H7 (cell line): ENCODE measurements at regions not wholly inside any gene's neighbourhood (a gene's known extent, or its start where the extent isn't known, plus 50 kb on each side); places are given as distances from the start of the nearest gene placed in this dataset.
"Not testable (repeated sequence)": the region's sequence is repeated elsewhere in the genome, so short reads cannot be mapped to it uniquely, and the experiment has no call there.

Experiments used
- DNase-seq: peaks from one replicate; pipeline ENCODE4 v3.0.0; 2012
- H3K27me3 ChIP-seq: 2 replicates; pipeline ENCODE4 v1.6.0; 2011; ENCODE audit warnings: mild to moderate bottlenecking, low read length; ENCODE audit not compliant: control insufficient read depth, insufficient read depth
- H3K36me3 ChIP-seq: replicated peaks from 2 replicates; pipeline ENCODE4 v1.5.1; 2011; ENCODE audit warnings: low read length; ENCODE audit not compliant: control insufficient read depth, insufficient read depth
- H3K4me3 ChIP-seq: 2 replicates; pipeline ENCODE4 v1.5.1; 2011; ENCODE audit warnings: low read depth, mild to moderate bottlenecking, control low read depth, low read length, moderate library complexity; ENCODE audit not compliant: insufficient read depth

DNA sequence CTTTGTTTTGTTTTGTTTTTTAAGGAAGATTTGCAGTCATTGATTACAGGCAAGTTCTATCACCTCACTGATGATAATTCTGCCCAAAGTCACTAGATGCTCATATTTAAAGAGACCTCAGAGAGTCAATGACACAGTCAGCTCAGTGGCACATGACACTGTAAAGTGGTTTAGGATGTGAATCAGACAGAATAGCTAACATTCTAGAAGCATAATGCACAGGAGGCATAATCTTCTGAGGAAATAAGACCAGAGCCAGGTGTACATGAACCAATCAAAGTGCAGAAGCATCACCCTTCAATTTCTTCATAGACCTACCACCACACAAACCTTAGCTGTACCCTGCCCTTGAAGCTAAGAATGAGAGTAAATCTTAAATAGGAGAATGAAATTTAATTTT lies 268.5 kb downstream of the BRINP2 start:
- H3K27me3 ChIP-seq = no peaks in the 10 kb centered on the region; the same call in 1 of the 2 replicates
- no peak for DNase-seq
- no peaks in the 10 kb centered on the region for H3K36me3 ChIP-seq
- no peak overlapping the region for H3K4me3 ChIP-seq

DNA sequence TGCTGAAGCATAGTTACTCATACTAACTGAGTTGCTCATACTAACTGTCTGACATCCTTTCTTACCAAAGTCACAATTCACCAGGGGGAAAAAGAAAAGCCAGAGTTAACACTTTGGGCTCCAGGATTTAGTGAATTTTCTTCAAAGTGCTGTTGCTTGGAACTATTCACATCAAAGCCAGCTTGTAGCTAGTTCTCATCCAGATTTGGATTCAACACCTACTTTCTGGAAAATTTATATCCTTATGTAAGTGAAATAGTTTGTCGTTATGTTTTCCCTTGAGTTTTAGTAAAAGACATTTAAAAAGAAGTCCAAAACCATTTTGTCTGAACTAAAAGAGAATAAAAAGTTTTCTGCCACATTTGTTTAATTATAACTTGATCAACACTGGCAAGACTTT lies 264.6 kb downstream of the BRINP2 start:
- no peak overlapping the region for H3K4me3 ChIP-seq
- DNase-seq = no peak
- no peaks in the 10 kb centered on the region for H3K36me3 ChIP-seq
- no peaks in the 10 kb centered on the region for H3K27me3 ChIP-seq

DNA sequence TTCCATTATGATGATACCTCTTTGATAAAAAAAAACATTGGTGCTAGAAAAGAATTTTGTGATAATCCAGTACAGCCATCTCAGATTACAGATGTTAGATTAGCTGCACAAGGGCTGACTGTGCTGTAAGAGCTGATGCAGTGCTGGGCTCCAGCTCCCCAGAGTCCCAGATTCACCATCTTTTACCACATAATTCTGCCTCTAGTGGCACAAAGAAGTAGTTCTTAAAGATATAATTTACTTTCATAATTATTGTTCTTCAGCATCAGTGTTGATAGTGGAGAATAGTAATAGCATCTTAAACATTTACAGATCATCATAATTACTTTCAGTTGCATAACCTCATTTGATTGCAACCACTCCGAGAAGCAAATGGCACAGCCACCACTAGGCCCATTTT lies 262.1 kb downstream of the BRINP2 start:
- no peak for DNase-seq
- Histone ChIP-seq H3K27me3 (no peaks in the 10 kb centered on the region), H3K36me3 (no peaks in the 10 kb centered on the region), H3K4me3 (no peak overlapping the region)

DNA sequence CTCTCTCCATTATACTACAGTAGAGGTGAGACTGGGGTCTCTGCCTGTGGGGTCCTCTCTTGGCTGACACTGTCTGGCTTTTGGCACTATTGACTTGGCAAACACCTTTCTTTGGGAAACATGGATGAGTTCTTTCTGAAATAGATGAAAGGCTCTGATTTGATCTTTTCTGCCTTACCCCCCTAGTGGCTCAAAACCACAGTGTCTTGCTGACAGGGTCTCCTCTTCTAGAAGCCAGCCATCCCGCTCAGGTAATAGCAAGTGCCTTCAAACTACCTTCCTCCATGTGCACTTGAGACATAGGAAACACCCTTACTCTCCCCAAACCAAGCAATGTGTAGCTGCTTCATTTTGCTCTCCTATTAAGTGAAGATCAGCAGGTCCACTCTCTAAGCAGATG lies 260.4 kb downstream of the BRINP2 start:
- no peak for DNase-seq
- Histone ChIP-seq H3K4me3 (no peak overlapping the region), H3K36me3 (no peaks in the 10 kb centered on the region), H3K27me3 (no peaks in the 10 kb centered on the region)

DNA sequence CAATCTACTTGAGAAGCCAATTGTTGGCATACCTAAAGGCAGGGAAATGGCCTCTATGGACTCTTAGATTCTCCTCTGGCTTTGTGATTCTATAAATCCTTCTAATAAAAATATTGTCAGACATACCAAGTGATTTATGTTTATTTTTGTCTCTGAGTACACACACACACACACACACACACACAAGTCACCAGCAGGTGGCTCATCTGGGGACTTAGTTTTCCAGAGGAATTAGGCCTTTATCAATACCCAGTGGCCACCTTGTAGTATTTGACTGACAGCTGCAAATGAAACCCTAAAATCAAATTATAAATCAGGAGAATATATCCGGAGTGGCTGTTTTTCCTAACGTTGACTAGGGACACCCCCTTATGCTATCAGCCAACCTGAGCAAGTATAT lies 258.5 kb downstream of the BRINP2 start:
- H3K36me3 ChIP-seq = no peaks in the 10 kb centered on the region
- H3K27me3 ChIP-seq = no peaks in the 10 kb centered on the region
- H3K4me3 ChIP-seq = no peak overlapping the region
- DNase-seq = no peak

DNA sequence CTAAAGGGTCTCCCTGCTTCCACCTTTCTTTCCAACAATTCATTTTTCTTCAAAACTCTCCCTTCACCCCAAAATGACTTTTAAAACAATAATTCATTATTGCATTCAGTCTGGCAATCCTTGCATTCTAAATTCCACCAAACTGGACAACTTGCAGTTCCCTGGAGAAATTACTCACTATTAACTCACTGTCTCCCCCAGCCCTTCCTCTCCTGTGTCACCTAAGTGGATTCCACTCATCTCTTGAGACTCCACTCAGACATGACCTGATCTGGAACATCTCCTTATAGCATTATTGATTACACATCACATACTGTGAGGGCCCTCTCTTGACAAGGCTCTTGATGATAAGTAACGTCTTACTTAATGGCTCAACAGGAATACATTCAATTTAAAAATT lies 257.1 kb downstream of the BRINP2 start:
- DNase-seq = no peak
- H3K27me3 ChIP-seq = no peaks in the 10 kb centered on the region
- H3K36me3 ChIP-seq = no peaks in the 10 kb centered on the region
- no peak overlapping the region for H3K4me3 ChIP-seq

DNA sequence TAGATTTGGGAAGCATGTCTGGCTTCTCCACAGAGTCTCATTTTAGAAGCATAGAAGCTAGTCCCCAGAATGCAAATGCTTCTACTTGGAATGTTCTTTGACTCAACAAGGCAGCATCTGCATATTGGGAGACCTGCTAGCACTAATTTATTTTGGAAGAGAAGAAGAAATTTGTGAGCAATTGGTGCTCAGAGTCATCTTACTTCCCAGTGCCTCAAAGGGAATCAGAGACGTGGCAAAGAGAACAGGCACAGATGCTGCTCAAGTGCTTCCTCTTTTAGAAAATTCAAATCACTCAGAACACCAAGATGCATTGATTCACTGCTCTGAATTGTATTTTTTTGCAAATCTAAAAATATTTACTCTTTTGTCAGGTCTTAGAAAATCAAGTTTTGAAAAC lies 255.7 kb downstream of the BRINP2 start:
- no peak overlapping the region for H3K4me3 ChIP-seq
- no peak for DNase-seq
- H3K36me3 ChIP-seq = no peaks in the 10 kb centered on the region
- H3K27me3 ChIP-seq = no peaks in the 10 kb centered on the region

DNA sequence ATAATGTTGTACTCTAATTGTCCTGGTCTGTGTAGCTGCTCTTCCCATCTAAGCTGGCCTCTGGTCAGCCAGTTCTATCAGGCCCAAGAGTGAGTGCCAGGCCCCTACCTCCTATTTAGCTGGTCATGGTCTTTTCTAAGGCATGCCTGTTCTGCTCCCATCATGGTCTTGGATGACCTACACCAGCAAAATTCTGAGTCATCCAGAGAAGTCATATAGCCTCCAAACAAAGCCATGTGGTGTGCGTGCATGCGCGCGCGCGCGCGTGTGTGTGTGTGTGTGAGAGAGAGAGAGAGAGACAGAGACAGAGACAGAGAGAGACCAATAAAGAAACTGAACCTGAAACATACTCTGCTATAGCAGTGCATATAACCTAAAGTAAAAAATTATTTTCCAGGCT lies 254.4 kb downstream of the BRINP2 start:
- DNase-seq = no peak
- H3K27me3 ChIP-seq = no peaks in the 10 kb centered on the region
- H3K36me3 ChIP-seq = no peaks in the 10 kb centered on the region
- H3K4me3 ChIP-seq = no peak overlapping the region

DNA sequence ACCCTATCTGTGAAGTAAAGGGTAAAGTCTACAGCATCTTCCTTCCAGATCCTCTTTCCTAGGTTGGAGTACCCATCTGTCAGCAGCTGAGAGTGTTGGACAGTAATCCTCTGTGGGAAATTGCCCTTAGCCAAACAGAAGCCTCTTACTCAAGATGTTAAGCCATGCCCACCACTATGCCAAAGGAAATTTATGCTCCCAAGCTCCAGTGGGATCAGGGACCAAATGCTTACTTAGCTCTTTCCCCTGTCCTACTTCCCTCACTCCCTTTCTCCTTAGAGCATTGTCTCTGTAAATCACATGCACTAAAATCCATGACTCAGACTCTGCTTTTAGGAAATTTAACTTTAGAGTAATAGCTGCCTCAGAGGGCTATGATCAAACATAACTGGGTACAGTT lies 254.0 kb downstream of the BRINP2 start:
- DNase-seq = no peak
- H3K4me3 ChIP-seq = no peak overlapping the region
- no peaks in the 10 kb centered on the region for H3K27me3 ChIP-seq
- no peaks in the 10 kb centered on the region for H3K36me3 ChIP-seq

DNA sequence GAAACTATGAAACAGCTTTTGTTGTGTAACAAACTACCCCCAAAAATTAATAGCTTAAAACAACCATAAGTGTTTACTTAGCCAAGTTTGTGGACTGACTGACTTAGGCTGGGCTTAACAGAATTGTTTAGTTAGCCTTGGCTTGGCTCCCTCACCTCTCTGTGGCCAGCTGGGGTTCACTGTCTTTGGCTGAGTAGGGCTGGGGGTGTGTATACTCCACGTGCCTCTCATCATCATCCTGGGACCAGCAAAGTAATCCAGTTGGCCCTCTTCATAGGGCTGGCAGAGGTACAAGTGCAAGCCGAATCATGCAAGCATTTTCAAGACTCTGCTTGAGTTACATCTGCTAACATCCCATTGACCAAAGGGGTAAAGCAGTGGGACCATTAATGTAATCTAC lies 252.3 kb downstream of the BRINP2 start:
- H3K36me3 ChIP-seq = no peaks in the 10 kb centered on the region
- H3K27me3 ChIP-seq = no peaks in the 10 kb centered on the region
- H3K4me3 ChIP-seq = no peak overlapping the region
- no peak for DNase-seq

DNA sequence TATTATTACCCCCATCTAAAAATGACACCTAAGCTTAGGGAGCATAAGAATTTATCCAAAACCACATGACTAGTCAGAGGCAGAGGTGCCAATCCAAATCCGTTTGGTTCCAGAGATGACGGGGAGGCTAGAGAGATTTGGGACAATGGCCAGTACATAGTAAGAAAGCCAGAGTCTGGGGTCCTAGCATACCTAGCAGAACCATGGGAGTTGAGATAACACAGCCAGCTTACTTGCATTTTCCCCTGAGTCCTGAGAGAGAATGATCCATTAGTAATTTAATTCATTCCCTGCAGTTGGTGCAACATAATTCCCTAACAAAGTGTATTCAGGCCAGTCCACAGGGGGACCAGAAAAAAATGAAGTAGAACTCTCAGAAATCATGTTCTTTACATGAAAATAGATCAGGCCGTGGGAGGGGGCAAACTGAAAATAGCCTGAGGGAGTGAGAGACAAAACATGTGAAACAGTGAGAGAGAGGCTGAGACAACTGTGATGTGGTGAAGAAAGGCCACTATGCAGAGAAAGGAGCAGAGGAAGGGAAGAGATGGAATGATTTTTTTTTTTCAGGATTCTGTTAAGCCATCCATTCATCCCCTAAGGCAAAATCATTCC lies 243.3 kb downstream of the BRINP2 start:
- Histone ChIP-seq H3K27me3 (no peaks in the 10 kb centered on the region; the same call in 1 of the 2 replicates), H3K36me3 (no peaks in the 10 kb centered on the region), H3K4me3 (no peak overlapping the region)
- DNase-seq = no peak

DNA sequence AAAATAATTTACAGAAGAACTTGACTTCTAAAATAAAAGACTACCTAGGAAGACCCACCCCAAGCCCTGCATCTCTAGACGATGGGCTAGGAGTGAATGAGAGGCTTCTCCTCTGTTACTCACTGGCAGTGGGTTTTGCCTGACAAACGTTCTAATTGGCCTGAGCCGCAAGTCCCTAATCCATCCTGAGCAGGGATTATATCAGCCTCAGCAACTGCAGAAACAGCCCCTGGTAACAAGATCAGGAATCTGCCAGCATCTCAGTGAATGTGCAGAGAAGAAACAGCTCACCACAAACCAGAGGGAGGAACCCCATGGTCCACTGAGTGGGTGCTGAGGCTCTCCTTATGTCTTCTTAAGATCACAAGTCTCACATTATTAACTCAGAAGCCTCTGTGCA lies 240.6 kb downstream of the BRINP2 start:
- no peak for DNase-seq
- Histone ChIP-seq H3K4me3 (no peak overlapping the region), H3K36me3 (no peaks in the 10 kb centered on the region), H3K27me3 (no peaks in the 10 kb centered on the region; the same call in 1 of the 2 replicates)

DNA sequence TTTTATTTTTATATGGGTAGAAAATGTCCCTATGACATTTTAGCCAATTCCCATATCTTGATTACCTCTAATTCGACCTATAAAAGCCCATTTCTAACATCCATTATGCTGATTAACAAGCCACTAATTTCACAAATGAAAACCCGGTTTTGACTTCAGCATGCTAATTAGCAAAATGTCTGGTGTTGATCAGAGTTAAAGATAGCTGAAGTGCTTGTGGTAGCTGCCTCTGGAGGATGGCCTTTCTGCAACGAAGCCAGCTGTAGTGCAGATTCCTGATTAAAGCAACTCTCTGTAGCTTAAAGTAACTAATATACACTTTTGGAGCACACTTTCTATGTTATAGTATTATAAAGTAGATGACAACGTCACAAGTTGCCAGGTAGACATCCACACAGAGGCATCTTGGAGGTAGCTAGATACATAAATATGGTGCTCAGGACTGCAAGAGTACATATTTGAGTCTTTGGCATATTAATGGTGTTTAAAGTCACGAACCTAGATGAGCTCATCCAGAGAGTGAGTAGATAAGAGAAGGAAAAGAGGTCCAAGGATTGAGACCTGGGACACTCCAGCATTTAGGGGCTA lies 239.5 kb downstream of the BRINP2 start:
- H3K4me3 ChIP-seq = no peak overlapping the region
- no peak for DNase-seq
- no peaks in the 10 kb centered on the region; the same call in 1 of the 2 replicates for H3K27me3 ChIP-seq
- H3K36me3 ChIP-seq = no peaks in the 10 kb centered on the region

DNA sequence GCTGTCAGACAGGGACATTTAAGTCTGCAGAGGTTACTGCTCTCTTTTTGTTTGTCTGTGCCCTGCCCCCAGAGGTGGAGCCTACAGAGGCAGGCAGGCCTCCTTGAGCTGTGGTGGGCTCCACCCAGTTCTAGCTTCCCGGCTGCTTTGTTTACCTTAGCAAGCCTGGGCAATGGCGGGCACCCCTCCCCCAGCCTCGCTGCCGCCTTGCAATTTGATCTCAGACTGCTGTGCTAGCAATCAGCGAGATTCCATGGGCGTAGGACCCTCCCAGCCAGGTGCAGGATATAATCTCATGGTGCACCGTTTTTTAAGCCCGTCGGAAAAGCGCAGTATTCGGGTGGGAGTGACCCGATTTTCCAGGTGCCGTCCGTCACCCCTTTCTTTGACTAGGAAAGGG lies 235.6 kb downstream of the BRINP2 start:
- not testable (repeated sequence) for H3K36me3 ChIP-seq, H3K27me3 ChIP-seq, DNase-seq

DNA sequence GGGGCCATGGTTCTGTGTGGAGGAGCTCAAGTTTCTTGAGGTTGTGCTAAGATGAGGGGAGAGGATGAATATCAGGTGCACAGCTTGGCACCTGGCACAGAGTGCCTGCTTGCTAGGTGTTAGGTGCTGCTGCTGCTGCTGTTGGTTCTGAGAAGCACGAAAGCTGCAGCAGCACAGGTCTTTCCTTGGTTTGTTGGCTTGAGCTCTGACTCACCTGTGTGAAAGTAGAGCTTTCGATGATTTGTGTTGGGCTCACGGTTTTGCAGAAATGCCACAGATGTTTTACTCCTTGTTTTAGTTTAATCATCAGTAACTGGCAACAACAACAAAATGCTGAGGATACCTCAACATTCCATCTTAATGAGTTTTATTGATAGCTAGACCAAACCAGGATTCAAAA lies 221.6 kb downstream of the BRINP2 start:
- H3K36me3 ChIP-seq = no peaks in the 10 kb centered on the region
- no peak for DNase-seq
- peaks cover 4% of the 10 kb centered on the region; the same call in 1 of the 2 replicates for H3K27me3 ChIP-seq
- no peak overlapping the region for H3K4me3 ChIP-seq

More for the DNA sequence above, 235.6 kb downstream of the BRINP2 start:
- not testable (repeated sequence) for H3K4me3 ChIP-seq
